Activated naive CD8-positive, alpha-beta T cell (primary cell): ENCODE measurements at regions not wholly inside any gene's neighbourhood (a gene's known extent, or its start where the extent isn't known, plus 50 kb on each side); places are given as distances from the start of the nearest gene placed in this dataset.

Experiments
- H3K27ac Mint-ChIP-seq: one replicate; pipeline ENCODE4 v1.8.0; 2021; ENCODE audit warnings: mixed read lengths
- H3K27me3 Mint-ChIP-seq: one replicate; pipeline ENCODE4 v1.8.0; 2021; ENCODE audit warnings: mixed read lengths
- H3K36me3 Mint-ChIP-seq: one replicate; pipeline ENCODE4 v1.8.0; 2021; ENCODE audit warnings: mixed read lengths
- H3K4me1 Mint-ChIP-seq: one replicate; pipeline ENCODE4 v1.8.0; 2021; ENCODE audit warnings: low read depth, mixed read lengths
- H3K4me3 Mint-ChIP-seq: one replicate; pipeline ENCODE4 v1.8.0; 2021; ENCODE audit warnings: mild to moderate bottlenecking, mixed read lengths
- H3K9me3 Mint-ChIP-seq: one replicate; pipeline ENCODE4 v1.8.0; 2021; ENCODE audit warnings: low read depth, mixed read lengths

DNA sequence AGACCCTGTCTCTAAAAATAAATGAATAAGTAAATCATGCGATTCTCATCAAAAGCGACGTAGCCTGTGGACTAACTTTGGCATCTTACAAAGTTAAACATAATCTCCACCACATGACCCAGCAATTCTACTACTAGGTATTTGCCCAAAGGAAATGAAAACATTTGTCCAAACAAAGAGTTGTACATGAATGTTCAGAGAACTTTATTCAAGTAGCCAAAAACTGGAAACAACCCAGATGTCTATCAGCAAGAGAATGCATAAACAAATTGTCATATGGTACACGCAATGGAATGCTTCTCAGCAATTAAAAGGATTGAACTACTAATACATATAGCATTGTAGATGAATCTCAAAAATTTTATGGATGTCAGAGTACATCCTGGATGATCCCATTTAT is 82.6 kb downstream of the ADRB2 start:
- no peaks in the 10 kb centered on the region for H3K36me3 Mint-ChIP-seq
- H3K27me3 Mint-ChIP-seq, result peaks cover 3% of the 10 kb centered on the region
- H3K4me1 Mint-ChIP-seq, result no peaks in the 10 kb centered on the region
- H3K4me3 Mint-ChIP-seq, result no peak overlapping the region
- no peaks in the 10 kb centered on the region for H3K9me3 Mint-ChIP-seq
- no peak overlapping the region for H3K27ac Mint-ChIP-seq

DNA sequence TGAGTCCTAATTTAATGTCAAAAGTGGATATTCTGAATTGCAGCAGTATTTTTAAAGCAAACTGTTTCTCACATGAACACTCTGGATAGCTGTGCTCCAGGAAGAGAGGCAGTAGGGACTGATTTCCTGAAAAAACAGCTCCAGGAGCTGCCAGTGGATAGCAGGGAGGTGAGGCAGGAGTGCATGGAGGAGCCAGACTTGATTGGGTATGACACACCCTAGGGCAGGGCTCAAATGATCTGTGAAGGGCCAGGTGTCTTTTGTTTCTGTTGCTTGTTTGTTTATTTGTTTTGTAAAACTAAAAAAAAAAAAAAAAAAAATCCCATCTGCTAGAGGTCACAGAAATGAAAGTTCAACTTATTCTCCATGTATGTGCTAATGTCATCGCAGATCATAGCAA is 83.4 kb downstream of the ADRB2 start:
- no peak overlapping the region for H3K4me3 Mint-ChIP-seq
- peaks cover 3% of the 10 kb centered on the region for H3K27me3 Mint-ChIP-seq
- H3K4me1 Mint-ChIP-seq, result no peaks in the 10 kb centered on the region
- H3K27ac Mint-ChIP-seq, result no peak overlapping the region
- H3K9me3 Mint-ChIP-seq, result no peaks in the 10 kb centered on the region
- H3K36me3 Mint-ChIP-seq, result no peaks in the 10 kb centered on the region

DNA sequence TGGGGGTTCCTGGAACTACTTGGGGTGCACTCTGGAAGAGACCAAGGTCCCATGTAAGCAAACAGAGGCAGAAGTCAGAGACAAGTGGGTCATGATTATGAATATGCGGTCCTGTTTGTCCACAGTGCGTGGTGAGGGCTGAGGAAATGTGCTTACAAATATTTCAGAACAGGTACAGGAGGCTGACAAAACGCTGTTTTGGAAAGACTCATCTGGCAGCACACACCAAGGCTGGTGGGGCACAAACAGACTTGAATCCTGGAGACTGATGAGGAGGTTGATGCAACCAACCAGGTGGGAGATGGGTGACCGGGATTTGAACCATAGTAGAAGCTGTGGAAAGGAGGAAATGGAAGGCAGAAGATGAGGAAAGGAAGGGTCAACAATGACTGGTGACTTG is 83.8 kb downstream of the ADRB2 start:
- Mint-ChIP-seq H3K4me3 (no peak overlapping the region), H3K4me1 (no peaks in the 10 kb centered on the region), H3K27me3 (peaks cover 3% of the 10 kb centered on the region), H3K9me3 (no peaks in the 10 kb centered on the region), H3K27ac (no peak overlapping the region), H3K36me3 (no peaks in the 10 kb centered on the region)

DNA sequence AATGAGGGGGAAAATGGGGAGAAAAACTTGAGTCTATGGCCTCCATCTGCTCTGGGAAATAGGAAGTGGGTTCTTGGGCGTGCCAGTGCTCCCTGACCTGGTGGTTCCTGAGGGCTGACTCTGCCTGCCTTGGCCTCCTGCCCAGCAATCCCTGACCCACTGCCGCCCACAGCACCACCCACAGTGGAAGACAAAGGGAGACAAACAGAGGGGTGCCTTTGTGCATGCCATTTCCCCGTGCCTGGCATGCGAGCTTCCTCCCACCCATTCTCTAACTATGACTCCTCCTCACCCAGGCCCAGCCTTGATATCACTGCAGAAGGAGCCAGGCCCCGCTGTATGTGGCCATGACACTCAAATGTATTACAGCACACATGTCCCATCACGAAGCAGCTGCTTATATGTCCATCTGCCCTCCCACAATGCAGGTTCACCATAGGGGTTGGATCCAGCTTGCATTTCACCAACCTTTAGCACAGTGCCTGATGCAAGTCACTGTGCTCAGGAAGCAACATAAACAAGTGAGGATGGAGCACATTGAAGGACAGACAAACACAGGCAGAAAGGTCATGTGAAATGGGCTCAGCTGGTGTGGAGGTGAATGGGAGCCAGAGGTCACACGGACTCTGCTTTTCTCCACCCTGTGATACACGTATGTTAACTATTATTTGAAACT is 84.4 kb downstream of the ADRB2 start:
- H3K27ac Mint-ChIP-seq, result no peak overlapping the region
- no peak overlapping the region for H3K4me3 Mint-ChIP-seq

DNA sequence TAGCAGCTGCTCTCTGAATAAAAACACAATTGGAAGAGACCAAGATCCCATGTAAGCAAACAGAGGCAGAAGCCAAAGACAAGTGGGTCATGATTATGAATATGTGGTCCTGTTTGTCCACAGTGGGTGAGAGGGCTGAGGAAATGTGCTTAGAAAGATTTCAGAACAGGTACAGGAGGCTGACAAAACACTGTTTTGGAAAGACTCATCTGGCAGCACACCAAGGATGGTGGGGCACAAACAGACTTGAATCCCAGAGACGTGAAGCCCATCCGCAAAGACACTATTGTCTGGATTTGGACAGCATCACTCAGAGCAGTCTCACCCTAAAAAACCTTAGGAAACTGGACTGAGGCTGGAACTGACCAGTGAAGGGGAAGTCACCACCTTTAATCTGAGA is 85.0 kb downstream of the ADRB2 start:
- Mint-ChIP-seq H3K27me3 (peaks cover 3% of the 10 kb centered on the region), H3K36me3 (no peaks in the 10 kb centered on the region), H3K4me3 (no peak overlapping the region), H3K4me1 (no peaks in the 10 kb centered on the region), H3K9me3 (no peaks in the 10 kb centered on the region), H3K27ac (no peak overlapping the region)

More for the DNA sequence above, 84.4 kb downstream of the ADRB2 start:
- Mint-ChIP-seq H3K27me3 (peaks cover 3% of the 10 kb centered on the region), H3K36me3 (no peaks in the 10 kb centered on the region), H3K4me1 (no peaks in the 10 kb centered on the region), H3K9me3 (no peaks in the 10 kb centered on the region)

DNA sequence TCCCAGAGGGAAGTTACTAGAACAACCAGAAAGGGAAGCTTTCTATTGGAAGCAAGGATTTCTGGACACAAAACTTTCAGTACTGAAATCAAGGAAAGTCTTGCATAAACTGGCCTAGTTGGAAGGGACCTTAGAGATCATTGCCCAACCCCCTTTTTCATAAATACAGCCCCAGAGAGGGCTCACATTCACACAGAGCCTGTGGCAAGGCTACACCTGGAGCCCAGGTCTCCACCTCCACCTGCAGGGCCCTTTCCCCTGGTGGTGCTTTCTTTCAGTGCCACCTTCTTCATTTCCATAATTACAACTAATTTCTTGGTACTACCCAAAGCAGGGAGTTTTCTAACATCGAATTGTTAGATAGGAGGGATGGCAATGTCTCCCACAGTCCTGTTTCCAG is 85.7 kb downstream of the ADRB2 start:
- H3K36me3 Mint-ChIP-seq, result no peaks in the 10 kb centered on the region
- H3K4me3 Mint-ChIP-seq, result no peak overlapping the region
- no peaks in the 10 kb centered on the region for H3K4me1 Mint-ChIP-seq
- no peak overlapping the region for H3K27ac Mint-ChIP-seq
- no peaks in the 10 kb centered on the region for H3K9me3 Mint-ChIP-seq
- H3K27me3 Mint-ChIP-seq, result peaks cover 3% of the 10 kb centered on the region

DNA sequence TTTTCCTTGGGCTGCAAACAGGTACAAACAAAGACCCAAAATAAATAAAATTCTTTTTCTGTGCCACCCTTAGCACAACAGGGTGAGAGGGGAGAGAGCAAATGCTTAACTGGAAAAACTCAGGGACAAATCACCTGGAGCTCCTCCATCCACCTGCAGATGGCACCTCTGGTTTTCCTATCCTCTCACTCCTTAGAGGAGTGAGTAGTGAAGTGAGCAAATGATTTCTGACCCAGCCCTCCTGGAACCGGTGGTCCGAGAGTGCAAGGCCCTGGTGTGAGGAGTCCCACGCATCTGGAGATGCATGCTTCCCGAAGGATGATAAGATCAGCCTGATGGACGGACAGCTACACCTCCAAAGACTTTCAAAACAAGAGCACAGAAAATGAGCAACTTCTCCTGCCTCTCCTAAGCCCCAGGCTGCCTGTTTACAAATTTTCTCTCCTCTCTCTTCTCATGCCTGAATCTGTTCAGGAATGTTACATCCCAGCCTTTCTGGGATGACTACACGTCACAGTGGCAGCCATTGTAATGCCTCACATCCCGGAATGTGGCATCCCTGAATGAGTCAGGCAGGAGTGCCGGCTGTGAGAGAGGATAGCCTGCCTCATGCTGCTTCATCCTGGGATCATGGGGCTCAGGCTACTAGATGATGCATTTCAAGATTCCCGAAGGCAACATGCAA is 86.4 kb downstream of the ADRB2 start:
- Mint-ChIP-seq H3K9me3 (no peaks in the 10 kb centered on the region), H3K27me3 (peaks cover 3% of the 10 kb centered on the region), H3K4me1 (no peaks in the 10 kb centered on the region), H3K27ac (no peak overlapping the region), H3K4me3 (no peak overlapping the region), H3K36me3 (no peaks in the 10 kb centered on the region)

DNA sequence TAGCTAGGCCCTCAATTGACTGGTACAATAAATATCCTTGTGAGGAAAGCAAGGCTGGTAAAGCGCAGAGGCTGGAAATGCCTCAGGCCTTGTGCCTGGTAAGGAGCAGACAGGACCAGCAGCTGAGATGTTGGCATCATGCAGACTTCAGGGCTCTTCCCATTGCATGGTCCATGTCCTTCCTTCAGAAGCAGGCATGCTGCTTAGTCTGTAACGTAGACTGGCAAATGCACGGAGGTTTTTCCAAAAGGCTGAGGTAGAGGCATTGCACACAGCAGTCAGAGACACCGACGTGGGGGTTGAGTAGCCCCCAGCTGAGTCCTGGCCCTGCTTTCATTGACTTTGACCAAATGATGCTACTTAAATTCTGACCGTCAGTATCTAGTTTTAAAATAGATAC is 87.1 kb downstream of the ADRB2 start:
- Mint-ChIP-seq H3K4me1 (no peaks in the 10 kb centered on the region), H3K36me3 (no peaks in the 10 kb centered on the region), H3K9me3 (no peaks in the 10 kb centered on the region), H3K27me3 (peaks cover 3% of the 10 kb centered on the region), H3K4me3 (no peak overlapping the region), H3K27ac (no peak overlapping the region)

DNA sequence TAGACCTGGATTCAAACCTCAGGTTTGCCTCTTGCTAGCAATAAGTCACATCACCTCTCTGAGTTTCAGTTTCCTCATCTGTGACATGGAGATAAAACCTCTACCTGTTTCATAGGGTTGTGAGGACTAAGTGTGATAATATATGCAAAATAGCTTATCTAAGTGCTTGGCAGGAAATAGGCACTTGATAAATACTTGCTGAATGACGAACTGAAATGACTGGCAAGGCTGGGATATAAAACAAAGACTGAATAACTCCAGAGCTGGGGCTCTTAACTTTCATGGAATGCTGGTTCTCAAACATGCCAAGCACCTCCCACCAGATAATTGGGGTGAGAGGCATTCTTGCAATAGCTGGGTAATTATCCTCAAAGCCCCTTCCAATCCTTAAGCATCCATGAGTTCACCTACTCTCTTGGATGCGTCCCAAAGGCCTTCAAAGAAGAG is 87.6 kb downstream of the ADRB2 start:
- Mint-ChIP-seq H3K27me3 (peaks cover 3% of the 10 kb centered on the region), H3K27ac (no peak overlapping the region), H3K36me3 (no peaks in the 10 kb centered on the region), H3K9me3 (no peaks in the 10 kb centered on the region), H3K4me3 (no peak overlapping the region), H3K4me1 (no peaks in the 10 kb centered on the region)

DNA sequence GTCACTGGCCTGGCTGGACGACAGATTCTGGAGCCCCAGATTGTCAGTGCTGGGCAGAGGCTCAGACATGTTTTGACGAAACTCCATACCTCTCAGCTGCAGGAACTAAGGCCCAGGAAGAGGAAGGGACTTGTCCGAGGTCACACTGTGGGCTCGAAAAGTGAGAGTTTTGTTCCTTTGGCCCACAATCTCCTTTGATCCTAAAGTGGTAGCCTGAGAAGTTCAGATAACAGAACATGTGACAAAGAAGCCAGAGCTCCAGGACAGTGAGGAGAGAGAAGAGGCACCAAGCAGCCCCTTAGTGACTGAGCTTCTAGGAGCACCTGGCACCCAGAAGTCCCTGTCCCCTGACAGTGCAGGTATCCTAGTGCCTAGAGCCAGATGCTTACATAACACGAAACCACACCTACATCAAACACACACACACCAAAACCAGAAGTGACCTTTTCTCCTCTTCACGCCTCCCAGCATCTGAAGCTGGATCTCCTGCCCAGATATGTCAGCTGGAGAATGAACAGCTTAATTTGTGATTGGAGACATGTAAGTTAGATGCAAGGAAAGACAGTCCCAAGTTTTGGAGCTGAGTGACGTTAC is 88.9 kb downstream of the ADRB2 start:
- Mint-ChIP-seq H3K4me3 (no peak overlapping the region), H3K36me3 (no peaks in the 10 kb centered on the region), H3K4me1 (no peaks in the 10 kb centered on the region), H3K9me3 (no peaks in the 10 kb centered on the region), H3K27ac (no peak overlapping the region), H3K27me3 (peaks cover 3% of the 10 kb centered on the region)

DNA sequence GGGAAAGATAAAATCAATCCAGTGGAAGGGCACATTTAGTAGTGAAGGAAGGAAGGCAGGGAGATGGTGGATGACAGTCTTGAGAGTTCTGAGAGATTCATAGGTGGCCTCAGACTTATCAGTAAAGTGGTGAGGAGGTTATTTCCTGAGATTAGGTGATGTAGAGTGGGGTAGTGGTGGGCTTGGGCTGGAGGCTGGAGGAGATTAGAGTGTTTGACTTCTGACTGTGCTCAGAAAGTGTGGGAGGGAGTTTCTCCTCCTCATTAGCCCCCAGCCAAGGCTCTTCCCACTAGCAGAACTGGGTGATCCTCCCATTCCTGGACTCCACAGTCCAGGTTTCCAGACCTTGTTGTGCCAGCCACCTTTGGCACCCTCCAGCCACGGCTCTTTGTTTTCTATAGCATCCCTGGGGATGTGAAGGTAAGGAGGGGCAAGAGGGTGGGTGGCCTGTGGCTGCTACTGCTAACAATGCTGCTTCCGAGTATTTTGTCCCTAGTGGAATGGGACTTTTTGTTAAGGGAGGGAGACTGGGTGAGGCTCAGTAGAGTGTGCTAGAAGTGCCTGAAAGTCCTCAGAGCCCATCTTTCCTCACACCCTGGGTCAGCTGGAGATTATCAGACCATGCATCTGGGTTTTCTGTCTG is 94.4 kb downstream of the ADRB2 start:
- Mint-ChIP-seq H3K27me3 (peaks cover 12% of the 10 kb centered on the region), H3K4me3 (no peak overlapping the region), H3K9me3 (no peaks in the 10 kb centered on the region), H3K4me1 (peaks cover 2% of the 10 kb centered on the region), H3K27ac (no peak overlapping the region), H3K36me3 (no peaks in the 10 kb centered on the region)

DNA sequence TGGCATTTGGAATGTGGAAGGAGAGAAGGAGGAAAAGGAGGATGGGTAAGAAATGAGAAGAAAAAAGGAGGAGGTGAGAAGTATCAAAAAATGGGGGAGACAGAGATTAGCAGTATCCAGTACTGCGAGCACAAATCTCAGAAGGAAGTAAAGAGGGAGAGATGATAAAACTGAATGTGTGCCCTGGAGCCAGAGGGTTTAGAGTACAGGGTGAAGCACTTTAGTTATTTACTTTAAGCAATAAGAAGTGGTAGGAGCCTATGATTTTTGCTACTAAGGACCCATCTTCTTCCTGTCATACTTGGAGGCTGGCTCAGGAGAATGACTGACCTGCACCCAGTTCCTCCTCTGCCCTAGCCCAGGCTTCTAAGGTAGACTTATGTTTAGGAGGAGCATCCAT is 94.9 kb downstream of the ADRB2 start:
- H3K4me3 Mint-ChIP-seq, result no peak overlapping the region
- H3K27me3 Mint-ChIP-seq, result peaks cover 12% of the 10 kb centered on the region
- H3K9me3 Mint-ChIP-seq, result no peaks in the 10 kb centered on the region
- H3K4me1 Mint-ChIP-seq, result peaks cover 2% of the 10 kb centered on the region
- no peaks in the 10 kb centered on the region for H3K36me3 Mint-ChIP-seq
- peak overlapping the region; percentile 7 for H3K27ac Mint-ChIP-seq

DNA sequence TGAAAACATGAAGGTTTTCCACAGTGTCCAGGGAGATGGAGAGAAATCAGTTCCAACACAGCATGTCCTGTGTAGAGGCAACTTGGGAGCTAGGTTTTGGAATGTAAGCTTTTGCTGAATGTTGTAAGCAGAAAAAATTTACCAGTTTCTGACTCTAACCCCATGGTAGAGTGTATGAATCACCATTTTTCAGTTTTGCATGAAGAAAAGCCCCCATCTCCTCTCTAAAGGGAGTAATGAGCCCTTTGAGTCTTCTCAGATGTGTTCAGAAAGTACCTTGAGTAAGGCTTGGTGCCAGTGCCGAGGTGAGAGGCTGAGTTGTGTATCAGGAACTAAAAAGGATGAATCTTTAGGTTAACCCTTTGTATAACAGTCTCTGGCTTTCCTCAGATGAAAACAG is 96.2 kb downstream of the ADRB2 start:
- no peaks in the 10 kb centered on the region for H3K36me3 Mint-ChIP-seq
- no peaks in the 10 kb centered on the region for H3K9me3 Mint-ChIP-seq
- H3K27me3 Mint-ChIP-seq, result peaks cover 12% of the 10 kb centered on the region
- no peak overlapping the region for H3K4me3 Mint-ChIP-seq
- no peak overlapping the region for H3K27ac Mint-ChIP-seq
- peaks cover 2% of the 10 kb centered on the region for H3K4me1 Mint-ChIP-seq

DNA sequence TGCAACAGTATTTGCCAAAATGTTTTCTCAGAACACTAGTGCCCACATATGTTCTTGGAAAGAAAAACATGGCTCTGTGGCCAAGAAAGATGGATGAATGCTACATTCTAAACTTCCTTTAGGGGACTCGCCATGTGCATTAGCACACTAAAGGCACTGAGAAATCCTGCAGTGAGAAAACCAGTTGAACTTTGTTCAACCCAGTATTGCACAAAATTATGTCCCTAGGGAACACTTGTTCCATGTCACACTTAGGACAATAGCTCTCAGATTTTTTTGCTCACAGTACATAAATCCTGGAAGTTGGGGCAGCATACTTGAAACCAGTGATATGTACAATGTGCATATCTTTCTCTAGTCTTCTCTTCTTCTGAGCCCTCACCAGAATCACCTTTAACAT is 96.6 kb downstream of the ADRB2 start:
- Mint-ChIP-seq H3K9me3 (no peaks in the 10 kb centered on the region), H3K4me3 (no peak overlapping the region), H3K27ac (no peak overlapping the region), H3K4me1 (peaks cover 2% of the 10 kb centered on the region), H3K27me3 (peaks cover 12% of the 10 kb centered on the region), H3K36me3 (no peaks in the 10 kb centered on the region)

DNA sequence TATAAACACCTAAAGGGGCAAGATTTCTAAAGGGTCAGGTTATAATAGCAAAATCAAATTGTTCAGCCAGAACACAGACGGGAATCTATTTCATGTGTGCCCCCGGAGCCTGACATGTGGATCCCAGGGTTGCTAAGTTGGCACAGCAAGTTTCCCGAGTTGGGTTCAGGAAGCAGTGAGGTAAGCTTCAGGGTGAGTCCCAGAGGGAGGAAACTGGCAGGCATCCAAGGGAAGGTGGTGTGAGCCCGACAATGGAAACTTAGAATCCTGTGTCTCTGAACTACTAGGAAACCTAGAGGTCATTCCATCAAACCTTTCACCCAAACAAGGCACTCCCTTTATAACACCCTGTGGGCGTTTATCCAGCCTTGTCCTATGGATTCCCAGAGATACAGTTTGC is 98.4 kb downstream of the ADRB2 start:
- H3K4me1 Mint-ChIP-seq, result peaks cover 2% of the 10 kb centered on the region
- peaks cover 12% of the 10 kb centered on the region for H3K27me3 Mint-ChIP-seq
- no peaks in the 10 kb centered on the region for H3K9me3 Mint-ChIP-seq
- H3K27ac Mint-ChIP-seq, result no peak overlapping the region
- no peak overlapping the region for H3K4me3 Mint-ChIP-seq
- no peaks in the 10 kb centered on the region for H3K36me3 Mint-ChIP-seq
